ENCODE measurements at regions not wholly inside any gene's neighbourhood (a gene's known extent, or its start where the extent isn't known, plus 50 kb on each side); places are given as distances from the start of the nearest gene placed in this dataset.

DNA sequence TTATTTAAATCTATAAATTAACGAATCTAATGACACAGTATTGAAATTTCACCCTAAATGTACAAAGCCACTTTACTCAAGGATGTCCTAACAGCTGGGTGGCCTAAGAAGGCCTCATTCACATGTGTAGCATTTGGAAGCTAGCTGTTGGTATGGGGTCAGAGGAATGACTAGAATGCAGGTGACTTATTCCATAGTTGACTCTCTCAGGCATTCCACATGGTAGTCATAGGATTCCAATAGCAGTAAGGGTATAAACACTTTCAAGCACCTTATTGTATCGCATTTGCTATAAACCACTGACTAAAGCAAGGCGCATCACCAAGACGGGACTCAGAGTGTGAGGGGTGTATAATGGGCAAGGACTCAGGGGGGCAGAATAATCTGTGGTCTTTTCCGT lies 294.8 kb upstream of the EPHA3 start:
- TF ChIP-seq, protein P1, sequence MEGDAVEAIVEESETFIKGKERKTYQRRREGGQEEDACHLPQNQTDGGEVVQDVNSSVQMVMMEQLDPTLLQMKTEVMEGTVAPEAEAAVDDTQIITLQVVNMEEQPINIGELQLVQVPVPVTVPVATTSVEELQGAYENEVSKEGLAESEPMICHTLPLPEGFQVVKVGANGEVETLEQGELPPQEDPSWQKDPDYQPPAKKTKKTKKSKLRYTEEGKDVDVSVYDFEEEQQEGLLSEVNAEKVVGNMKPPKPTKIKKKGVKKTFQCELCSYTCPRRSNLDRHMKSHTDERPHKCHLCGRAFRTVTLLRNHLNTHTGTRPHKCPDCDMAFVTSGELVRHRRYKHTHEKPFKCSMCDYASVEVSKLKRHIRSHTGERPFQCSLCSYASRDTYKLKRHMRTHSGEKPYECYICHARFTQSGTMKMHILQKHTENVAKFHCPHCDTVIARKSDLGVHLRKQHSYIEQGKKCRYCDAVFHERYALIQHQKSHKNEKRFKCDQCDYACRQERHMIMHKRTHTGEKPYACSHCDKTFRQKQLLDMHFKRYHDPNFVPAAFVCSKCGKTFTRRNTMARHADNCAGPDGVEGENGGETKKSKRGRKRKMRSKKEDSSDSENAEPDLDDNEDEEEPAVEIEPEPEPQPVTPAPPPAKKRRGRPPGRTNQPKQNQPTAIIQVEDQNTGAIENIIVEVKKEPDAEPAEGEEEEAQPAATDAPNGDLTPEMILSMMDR (IDR thresholded peaks at IDR 0.05; ENCODE audit: low read depth, low read length): no peak
- TF ChIP-seq, protein P2, sequence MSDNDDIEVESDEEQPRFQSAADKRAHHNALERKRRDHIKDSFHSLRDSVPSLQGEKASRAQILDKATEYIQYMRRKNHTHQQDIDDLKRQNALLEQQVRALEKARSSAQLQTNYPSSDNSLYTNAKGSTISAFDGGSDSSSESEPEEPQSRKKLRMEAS (IDR thresholded peaks at IDR 0.05; ENCODE audit: low read depth, low read length): no peak
- TF ChIP-seq POLR2A (IDR thresholded peaks at IDR 0.05; ENCODE audit: extremely low read depth, insufficient read length): no peak

Measured in NB4 (cell line).